IMR-90 (cell line): ENCODE measurements at regions not wholly inside any gene's neighbourhood (a gene's known extent, or its start where the extent isn't known, plus 50 kb on each side); places are given as distances from the start of the nearest gene placed in this dataset.

Source experiments
- ATAC-seq: fragments of 200-7000 bp; cut with Tn5 transposase; 2 replicates; pipeline ENCODE4 v1.9.1; 2020; ENCODE audit warnings: low read depth, mild to moderate bottlenecking, moderate library complexity
- BruUV-seq: library from RNA; stranded (reverse); fragments of 400-500 nt; replicated peaks from 2 replicates; lab custom pipeline; 2021; lab: Mats Ljungman, UMichigan
- CTCF ChIA-PET: fragments of 300-600 bp; formaldehyde crosslinking; extraction: SDS; loops from one replicate; lab custom pipeline; 2021; ENCODE audit warnings: antibody characterized with exemption; lab: Yijun Ruan, JAX
- POLR2A ChIA-PET: fragments of 300-600 bp; sonication (Branson Sonifier 250); formaldehyde crosslinking; loops from one replicate; lab custom pipeline; 2022; ENCODE audit warnings: antibody characterized with exemption; ENCODE audit not compliant: unreplicated experiment; lab: Charles Lee
- DNase-seq: peaks from one replicate; pipeline ENCODE4 v3.0.0; 2013
- H2AFZ ChIP-seq: replicated peaks from 2 replicates; pipeline ENCODE3; 2013; ENCODE audit warnings: low read length, mild to moderate bottlenecking; ENCODE audit not compliant: poor library complexity
- H2AK5ac ChIP-seq: 2 replicates; pipeline ENCODE4 v1.6.1; 2013; ENCODE audit warnings: low read depth, low read length, inconsistent platforms
- H2AK9ac ChIP-seq: replicated peaks from 2 replicates; pipeline ENCODE3; 2013; ENCODE audit warnings: mild to moderate bottlenecking, low read depth, low read length, moderate library complexity; ENCODE audit not compliant: poor library complexity
- H2BK120ac ChIP-seq: 2 replicates; pipeline ENCODE4 v1.6.1; 2013; ENCODE audit warnings: low read depth, low read length, inconsistent platforms
- H2BK15ac ChIP-seq: 3 replicates; pipeline ENCODE4 v1.6.1; 2013; ENCODE audit warnings: low read depth, low read length, inconsistent platforms
- H2BK20ac ChIP-seq: 2 replicates; pipeline ENCODE4 v1.6.1; 2013; ENCODE audit warnings: low read depth, mild to moderate bottlenecking, inconsistent platforms, low read length, moderate library complexity
- H2BK5ac ChIP-seq: 2 replicates; pipeline ENCODE4 v1.6.1; 2013; ENCODE audit warnings: mild to moderate bottlenecking, low read depth, low read length, inconsistent platforms; ENCODE audit not compliant: poor library complexity, severe bottlenecking
- H3K14ac ChIP-seq: replicated peaks from 2 replicates; pipeline ENCODE4 v1.6.1; 2013; ENCODE audit warnings: low read depth, low read length, inconsistent platforms
- H3K18ac ChIP-seq: 2 replicates; pipeline ENCODE4 v1.6.1; 2013; ENCODE audit warnings: low read depth, low read length, control low read depth
- H3K23ac ChIP-seq: 2 replicates; pipeline ENCODE4 v1.6.1; 2013; ENCODE audit warnings: low read depth, low read length, inconsistent platforms
- H3K27ac ChIP-seq: 2 replicates; pipeline ENCODE4 v1.5.1; 2013; ENCODE audit warnings: mild to moderate bottlenecking, control low read depth, low read length; ENCODE audit not compliant: insufficient read depth
- H3K27me3 ChIP-seq: 2 replicates; pipeline ENCODE4 v1.6.1; 2013; ENCODE audit warnings: low read length; ENCODE audit not compliant: control insufficient read depth, insufficient read depth
- H3K36me3 ChIP-seq: 2 replicates; pipeline ENCODE4 v1.6.1; 2013; ENCODE audit warnings: low read length, mixed read lengths; ENCODE audit not compliant: control insufficient read depth, insufficient read depth
- H3K4ac ChIP-seq: 2 replicates; pipeline ENCODE4 v1.6.1; 2013; ENCODE audit warnings: low read depth, low read length, inconsistent platforms
- H3K4me1 ChIP-seq: 2 replicates; pipeline ENCODE4 v1.6.1; 2013; ENCODE audit warnings: low read length, mixed read lengths; ENCODE audit not compliant: control insufficient read depth, insufficient read depth
- H3K4me2 ChIP-seq: 2 replicates; pipeline ENCODE4 v1.6.1; 2013; ENCODE audit warnings: low read depth, mild to moderate bottlenecking, control low read depth, low read length, moderate library complexity
- H3K4me3 ChIP-seq: 2 replicates; pipeline ENCODE4 v1.5.1; 2013; ENCODE audit warnings: low read depth, mild to moderate bottlenecking, control low read depth, low read length, moderate library complexity; ENCODE audit not compliant: insufficient read depth
- H3K56ac ChIP-seq: 2 replicates; pipeline ENCODE4 v1.6.1; 2013; ENCODE audit warnings: low read length, inconsistent platforms; ENCODE audit not compliant: insufficient read depth; ENCODE audit errors: extremely low read depth
- H3K79me1 ChIP-seq, 2 experiments: 2 replicates each; pipeline ENCODE4 v1.6.1; 2013; ENCODE audit warnings: low read length in 2 of 2, inconsistent platforms in 1 of 2, low read depth in 1 of 2
- H3K9ac ChIP-seq: 2 replicates; pipeline ENCODE4 v1.6.1; 2013; ENCODE audit warnings: low read depth, low read length, control low read depth
- H3K9me1 ChIP-seq: 2 replicates; pipeline ENCODE4 v1.6.1; 2013; ENCODE audit warnings: low read length, inconsistent platforms; ENCODE audit not compliant: insufficient read depth
- H3K9me3 ChIP-seq: 2 replicates; pipeline ENCODE4 v1.6.1; 2013; ENCODE audit warnings: low read length; ENCODE audit not compliant: control insufficient read depth, insufficient read depth
- H4K20me1 ChIP-seq: 2 replicates; pipeline ENCODE4 v1.6.1; 2013; ENCODE audit warnings: low read length, inconsistent platforms; ENCODE audit not compliant: insufficient read depth
- H4K5ac ChIP-seq: 2 replicates; pipeline ENCODE4 v1.6.1; 2013; ENCODE audit warnings: mild to moderate bottlenecking, low read depth, low read length, control low read depth
- H4K8ac ChIP-seq, 2 experiments: 2 replicates each; pipeline ENCODE4 v1.6.1; 2013; ENCODE audit warnings: low read depth in 2 of 2, low read length in 2 of 2, control low read depth in 1 of 2, inconsistent platforms in 1 of 2
- H4K91ac ChIP-seq: 2 replicates; pipeline ENCODE4 v1.6.1; 2013; ENCODE audit warnings: low read depth, low read length, inconsistent platforms; ENCODE audit not compliant: insufficient read depth
- CEBPB ChIP-seq: IDR thresholded peaks from 2 replicates; pipeline ENCODE4 v1.6.1; 2012; ENCODE audit warnings: low read depth, low read length, improper control_type of control experiment
- CHD1 ChIP-seq: IDR thresholded peaks from 2 replicates; pipeline ENCODE4 v1.6.1; 2012; ENCODE audit warnings: low read depth, low read length, improper control_type of control experiment
- NFE2L2 ChIP-seq: fragments of 150-350 bp; IDR thresholded peaks from 2 replicates; pipeline ENCODE4 v1.6.1; 2016; ENCODE audit warnings: low read depth, mild to moderate bottlenecking, low read length
- RAD21 ChIP-seq: IDR thresholded peaks from 2 replicates; pipeline ENCODE4 v1.6.1; 2012; ENCODE audit warnings: low read length, improper control_type of control experiment
- RCOR1 ChIP-seq: IDR thresholded peaks from 2 replicates; pipeline ENCODE4 v1.6.1; 2012; ENCODE audit warnings: mild to moderate bottlenecking, low read length, improper control_type of control experiment; ENCODE audit not compliant: insufficient replicate concordance
- SMC3 ChIP-seq: fragments of 150-350 bp; IDR thresholded peaks from 2 replicates; pipeline ENCODE4 v1.6.1; 2016; ENCODE audit warnings: low read depth, mild to moderate bottlenecking, antibody characterized with exemption, low read length, moderate library complexity
- USF2 ChIP-seq: fragments of 150-350 bp; IDR thresholded peaks from 2 replicates; pipeline ENCODE4 v1.6.1; 2017; ENCODE audit warnings: mild to moderate bottlenecking, antibody characterized with exemption, low read length, low read depth
- WGBS, 2 experiments: methylation state at CpG; one replicate each; pipeline versions ENCODE4 v1.1.5 to v1.1.7; 2013; ENCODE audit warnings: missing lambda C conversion rate in 2 of 2; ENCODE audit not compliant: insufficient read length in 1 of 2; ENCODE audit errors: extremely low coverage in 2 of 2; 5-methylcytosine and 5-hydroxymethylcytosine counted together
- dilution Hi-C: fragments of 300-500 bp; cut with HindIII; formaldehyde crosslinking; loops from one replicate; pipeline ENCODE4 v1.14.3; 2018; ENCODE audit warnings: low sequenced_read_pairs; ENCODE audit not compliant: unreplicated experiment
- in situ Hi-C: fragments of 300-500 bp; cut with MboI; formaldehyde crosslinking; loops from 3 replicates; pipeline ENCODE4 v1.14.3; 2019; ENCODE audit warnings: low sequenced_read_pairs, inconsistent platforms, mixed read lengths
- intact Hi-C: fragments of 100-400 bp; cut with micrococcal nuclease; formaldehyde crosslinking; loops from 2 replicates; pipeline ENCODE4 v1.10.0; 2022

GRCh38 chr18:34159691-34160185, 65.0 kb downstream of the NOL4 start:
- intact Hi-C loops = no loop called here
- Histone ChIP-seq H3K27ac (no peak overlapping the region), H4K8ac (no peak overlapping the region), H3K4ac (no peak overlapping the region), H3K9ac (no peak overlapping the region), H3K56ac (no peak overlapping the region), H3K4me3 (no peak overlapping the region), H2BK5ac (no peak overlapping the region), H2AK9ac (no peak overlapping the region), H3K4me2 (no peak overlapping the region; the same call in 1 of the 2 replicates), H2BK15ac (no peak overlapping the region), H3K36me3 (no peaks in the 10 kb centered on the region), H3K23ac (no peak overlapping the region), H3K9me3 (no peaks in the 10 kb centered on the region), H2BK120ac (no peak overlapping the region), H2AK5ac (no peak overlapping the region), H3K27me3 (peaks cover 4% of the 10 kb centered on the region; the same call in 1 of the 2 replicates), H3K14ac (no peak overlapping the region), H4K5ac (no peak overlapping the region), H3K4me1 (no peaks in the 10 kb centered on the region), H4K91ac (no peak overlapping the region), H4K20me1 (no peaks in the 10 kb centered on the region), H2BK20ac (no peak overlapping the region), H2AFZ (peak overlapping the region; percentile 84), H3K9me1 (no peaks in the 10 kb centered on the region), H3K79me1 (no peaks in the 10 kb centered on the region), H3K18ac (no peak overlapping the region)
- whole genome bisulfite sequencing, 2 experiments = 60% methylated on average over 1 of the region's 14 CpGs; no CpG with 5 or more reads in 1 of the 2 experiments
- POLR2A ChIA-PET = no interaction called here
- TF ChIP-seq CEBPB = no peak
- TF ChIP-seq NFE2L2 = no peak
- no peak for TF ChIP-seq RAD21
- no peak for TF ChIP-seq CHD1
- no peak for TF ChIP-seq RCOR1
- TF ChIP-seq SMC3 = no peak
- TF ChIP-seq USF2 = no peak
- no peak for ATAC-seq
- no peak for DNase-seq
- dilution Hi-C loops = no loop called here
- no TSS peak for BruUV-seq
- CTCF ChIA-PET = interaction anchor here (1.5 kb wide), 1 partner anchor 11 kb away, joined by 4 read pairs; no protein-coding TSS in a partner anchor
- in situ Hi-C loops = no loop called here
